WERI-Rb-1 (cell line): ENCODE measurements at regions not wholly inside any gene's neighbourhood (a gene's known extent, or its start where the extent isn't known, plus 50 kb on each side); places are given as distances from the start of the nearest gene placed in this dataset.
A peak's percentile ranks its signal among the peaks of the same experiment; 100 is the strongest.

ENCODE experiments used
- DNase-seq: peaks from one replicate; pipeline ENCODE4 v3.0.0-alpha.2; 2020
- H3K27ac ChIP-seq: fragments of 250-450 bp; sonication (Bioruptor Pico); 2 replicates; pipeline ENCODE4 v1.5.1; 2020; ENCODE audit warnings: mild to moderate bottlenecking, moderate library complexity
- H3K27me3 ChIP-seq: fragments of 250-450 bp; sonication (Bioruptor Pico); 2 replicates; pipeline ENCODE4 v1.5.1; 2021; ENCODE audit warnings: mild to moderate bottlenecking, low read depth, moderate library complexity; ENCODE audit not compliant: insufficient read depth, severe bottlenecking
- H3K36me3 ChIP-seq: fragments of 250-450 bp; sonication (Bioruptor Pico); 2 replicates; pipeline ENCODE4 v1.5.1; 2020; ENCODE audit warnings: mild to moderate bottlenecking, moderate library complexity
- H3K4me3 ChIP-seq: 2 replicates; pipeline ENCODE4 v1.5.1; 2011; ENCODE audit warnings: low read depth, mild to moderate bottlenecking, control low read depth, low read length
- H3K9me3 ChIP-seq: fragments of 250-450 bp; sonication (Bioruptor Pico); 2 replicates; pipeline ENCODE4 v1.5.1; 2021; ENCODE audit warnings: mild to moderate bottlenecking, moderate library complexity; ENCODE audit not compliant: severe bottlenecking
- TF ChIP-seq, protein P1 (sequence below): IDR thresholded peaks from 2 replicates; pipeline ENCODE4 v1.5.1; 2011; ENCODE audit warnings: low read depth, mild to moderate bottlenecking, control low read depth, inconsistent platforms, low read length

DNA sequence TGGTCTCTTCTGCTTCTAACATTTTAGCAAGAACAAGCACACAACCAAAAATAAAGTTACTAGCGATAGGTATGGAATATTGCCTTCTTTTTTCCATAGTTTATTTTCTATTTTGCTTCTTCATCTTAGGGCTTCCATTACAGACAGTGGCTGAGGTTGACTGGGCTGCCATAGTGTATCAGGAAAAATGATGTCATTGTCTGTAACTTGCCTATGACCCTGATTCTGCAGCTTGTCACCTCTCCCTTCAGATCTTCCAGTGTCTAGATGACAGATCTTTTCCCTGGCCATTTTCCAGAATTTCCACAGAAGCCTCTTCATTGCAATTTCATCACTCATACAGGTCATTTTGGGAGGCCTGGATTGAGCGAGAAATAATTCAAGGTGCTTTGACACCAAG, 308.5 kb downstream of the EPHA4 start:
- no peak overlapping the region for H3K4me3 ChIP-seq
- TF ChIP-seq, protein P1, sequence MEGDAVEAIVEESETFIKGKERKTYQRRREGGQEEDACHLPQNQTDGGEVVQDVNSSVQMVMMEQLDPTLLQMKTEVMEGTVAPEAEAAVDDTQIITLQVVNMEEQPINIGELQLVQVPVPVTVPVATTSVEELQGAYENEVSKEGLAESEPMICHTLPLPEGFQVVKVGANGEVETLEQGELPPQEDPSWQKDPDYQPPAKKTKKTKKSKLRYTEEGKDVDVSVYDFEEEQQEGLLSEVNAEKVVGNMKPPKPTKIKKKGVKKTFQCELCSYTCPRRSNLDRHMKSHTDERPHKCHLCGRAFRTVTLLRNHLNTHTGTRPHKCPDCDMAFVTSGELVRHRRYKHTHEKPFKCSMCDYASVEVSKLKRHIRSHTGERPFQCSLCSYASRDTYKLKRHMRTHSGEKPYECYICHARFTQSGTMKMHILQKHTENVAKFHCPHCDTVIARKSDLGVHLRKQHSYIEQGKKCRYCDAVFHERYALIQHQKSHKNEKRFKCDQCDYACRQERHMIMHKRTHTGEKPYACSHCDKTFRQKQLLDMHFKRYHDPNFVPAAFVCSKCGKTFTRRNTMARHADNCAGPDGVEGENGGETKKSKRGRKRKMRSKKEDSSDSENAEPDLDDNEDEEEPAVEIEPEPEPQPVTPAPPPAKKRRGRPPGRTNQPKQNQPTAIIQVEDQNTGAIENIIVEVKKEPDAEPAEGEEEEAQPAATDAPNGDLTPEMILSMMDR: no peak
- H3K36me3 ChIP-seq: no peaks in the 10 kb centered on the region
- no peak overlapping the region for H3K27ac ChIP-seq
- no peaks in the 10 kb centered on the region for H3K27me3 ChIP-seq
- DNase-seq: no peak
- H3K9me3 ChIP-seq: no peaks in the 10 kb centered on the region

DNA sequence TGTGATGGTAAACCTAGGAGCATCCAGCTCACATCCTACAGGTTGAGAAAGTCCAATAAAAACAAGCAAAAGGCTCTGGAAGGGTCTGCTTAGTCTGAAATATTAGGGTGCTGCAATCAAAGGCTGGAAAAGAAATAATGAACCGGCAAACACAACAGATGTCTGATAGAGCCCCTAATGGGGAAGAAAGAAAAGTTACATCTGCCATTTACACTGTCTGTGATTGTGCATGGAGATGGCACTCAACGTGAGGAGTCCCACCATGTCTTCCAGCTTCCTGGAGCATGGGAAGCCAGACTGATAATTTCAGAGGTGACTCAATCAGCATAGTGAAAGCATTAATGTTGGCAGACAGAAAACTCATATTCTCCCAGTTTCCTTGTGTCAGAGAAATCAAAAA, 307.8 kb downstream of the EPHA4 start:
- no peak overlapping the region for H3K27ac ChIP-seq
- DNase-seq: no peak
- no peaks in the 10 kb centered on the region for H3K9me3 ChIP-seq
- TF ChIP-seq, protein P1: peak; percentile 12; the same call in 1 of the 2 replicates
- no peak overlapping the region for H3K4me3 ChIP-seq
- no peaks in the 10 kb centered on the region for H3K27me3 ChIP-seq
- no peaks in the 10 kb centered on the region for H3K36me3 ChIP-seq

DNA sequence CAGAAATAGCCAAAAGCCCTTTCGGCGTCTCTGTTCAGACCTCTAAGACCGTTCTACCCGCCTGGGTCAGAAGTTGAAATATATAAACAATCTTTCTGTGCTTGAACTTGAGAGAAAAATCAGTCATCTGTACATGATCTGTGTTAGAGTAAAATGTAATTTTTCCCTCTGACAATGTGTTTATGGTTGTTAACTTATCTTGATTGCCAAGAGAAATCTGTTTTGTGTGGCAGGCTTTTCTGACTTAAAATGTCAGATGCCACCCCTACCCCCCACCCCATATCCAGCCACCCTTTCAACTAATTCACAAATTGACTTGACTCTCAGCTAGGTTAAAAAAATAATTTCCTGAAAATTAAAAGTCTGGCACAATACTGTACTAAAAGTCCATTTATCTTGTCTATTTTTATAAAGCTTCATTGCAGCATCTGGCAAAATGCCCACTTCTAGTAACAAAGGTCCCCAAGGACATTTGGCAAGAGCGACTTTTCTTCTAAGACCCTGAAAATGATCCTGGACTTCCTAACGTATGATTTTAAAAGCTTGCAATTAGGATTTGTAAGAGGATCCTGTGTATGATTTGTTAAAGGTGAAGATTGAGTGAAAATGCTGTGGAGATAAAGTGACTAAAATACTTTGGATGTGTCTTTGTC, 304.2 kb downstream of the EPHA4 start:
- no peak for DNase-seq
- Histone ChIP-seq H3K36me3 (no peaks in the 10 kb centered on the region), H3K27ac (no peak overlapping the region), H3K4me3 (no peak overlapping the region), H3K27me3 (no peaks in the 10 kb centered on the region), H3K9me3 (no peaks in the 10 kb centered on the region)
- TF ChIP-seq, protein P1: no peak

DNA sequence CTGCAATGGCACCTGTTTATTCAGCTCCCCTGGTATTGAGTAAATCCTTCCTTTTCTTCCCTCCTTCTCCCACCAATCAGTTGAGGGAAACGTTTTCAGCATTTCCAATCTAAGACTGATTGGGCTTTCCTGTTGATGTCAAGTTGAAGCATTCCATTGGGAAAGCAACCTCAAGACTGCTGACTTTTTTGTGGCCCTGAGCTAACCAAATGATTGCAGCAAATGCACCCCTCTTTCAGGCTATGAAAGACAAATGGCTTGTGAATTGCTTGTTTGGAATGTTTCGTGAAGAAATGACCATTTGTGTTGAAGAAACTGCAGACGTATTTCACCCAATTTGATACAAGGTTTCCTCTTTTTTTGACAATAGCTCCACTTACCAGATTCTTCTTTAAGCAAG, 303.5 kb downstream of the EPHA4 start:
- no peak overlapping the region for H3K4me3 ChIP-seq
- no peak overlapping the region for H3K27ac ChIP-seq
- no peaks in the 10 kb centered on the region for H3K36me3 ChIP-seq
- no peak for DNase-seq
- no peaks in the 10 kb centered on the region for H3K9me3 ChIP-seq
- TF ChIP-seq, protein P1: no peak
- H3K27me3 ChIP-seq: no peaks in the 10 kb centered on the region

DNA sequence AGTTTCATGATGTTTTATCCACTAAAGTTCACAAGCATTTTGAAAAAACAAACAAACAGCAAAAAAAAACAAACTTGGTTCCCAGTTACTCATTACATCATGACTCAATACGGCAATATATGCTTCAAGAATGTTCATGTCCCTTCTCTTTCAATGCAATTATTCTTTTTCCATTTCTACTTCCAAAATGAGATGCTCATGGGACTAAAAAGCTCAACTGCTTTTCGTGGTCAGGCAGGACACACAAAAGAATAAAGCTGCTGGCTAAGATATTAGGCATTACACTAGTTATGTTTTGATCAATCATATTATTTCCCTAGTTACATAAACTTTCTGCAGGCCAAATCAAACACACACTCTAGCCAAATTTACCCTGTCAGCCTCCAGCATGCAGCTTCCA, 301.3 kb downstream of the EPHA4 start:
- TF ChIP-seq, protein P1: no peak
- no peak for DNase-seq
- Histone ChIP-seq H3K9me3 (no peaks in the 10 kb centered on the region), H3K4me3 (no peak overlapping the region), H3K36me3 (no peaks in the 10 kb centered on the region), H3K27me3 (no peaks in the 10 kb centered on the region), H3K27ac (no peak overlapping the region)

DNA sequence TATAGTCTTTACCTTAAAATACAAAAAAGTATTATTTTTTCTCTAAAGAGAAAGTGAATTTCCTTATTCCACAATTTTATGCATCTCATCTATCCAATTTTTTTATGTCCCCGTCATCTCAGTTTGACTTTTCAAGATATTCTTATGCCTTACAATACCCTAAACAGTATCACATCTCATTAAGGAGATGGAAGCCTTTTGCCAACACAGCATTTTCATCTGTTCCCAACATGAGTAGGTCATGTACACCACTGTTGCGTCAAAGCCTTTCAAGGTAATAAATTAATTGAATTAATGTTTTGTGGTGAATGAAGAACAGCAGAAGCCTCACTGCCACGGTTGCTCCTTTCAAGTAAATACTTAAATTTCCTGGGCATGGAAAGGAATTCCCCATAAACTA, 299.4 kb downstream of the EPHA4 start:
- no peak for DNase-seq
- Histone ChIP-seq H3K27me3 (no peaks in the 10 kb centered on the region), H3K4me3 (no peak overlapping the region), H3K9me3 (no peaks in the 10 kb centered on the region), H3K27ac (no peak overlapping the region), H3K36me3 (no peaks in the 10 kb centered on the region)
- TF ChIP-seq, protein P1: no peak
